ENCODE measurements at regions not wholly inside any gene's neighbourhood (a gene's known extent, or its start where the extent isn't known, plus 50 kb on each side); places are given as distances from the start of the nearest gene placed in this dataset.
"Not testable (repeated sequence)": the region's sequence is repeated elsewhere in the genome, so short reads cannot be mapped to it uniquely, and the experiment has no call there.

GRCh38 chr15:22684786-22685185 lies 101.7 kb upstream of the NIPA1 start:
- not testable (repeated sequence) for DNase-seq

DNA sequence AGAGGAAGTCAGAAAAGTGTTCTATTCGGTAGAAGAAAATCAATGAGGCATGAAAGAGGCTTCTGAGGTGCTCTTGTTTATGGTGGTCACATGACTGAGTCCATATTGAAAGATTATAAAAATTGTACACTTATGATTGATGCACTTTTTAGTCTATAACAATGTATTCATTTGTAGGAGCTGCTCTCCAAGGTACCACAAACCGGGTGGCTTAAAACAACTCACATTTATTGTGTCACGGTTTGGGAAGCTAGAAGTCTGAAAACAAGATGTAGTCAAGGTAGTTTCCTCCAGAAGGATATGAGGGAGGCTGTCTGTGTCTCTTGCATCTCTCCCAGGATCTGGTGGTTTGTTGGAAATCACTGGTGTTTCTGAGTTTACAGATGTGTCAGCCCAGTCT lies 86.6 kb upstream of the NIPA1 start:
- not testable (repeated sequence) for DNase-seq

GRCh38 chr15:22710831-22711341 lies 75.6 kb upstream of the NIPA1 start:
- DNase-seq: not testable (repeated sequence)

- not testable (repeated sequence) for DNase-seq
Measured at GRCh38 chr15:22713933-22714332, 72.5 kb upstream of the NIPA1 start.

DNA sequence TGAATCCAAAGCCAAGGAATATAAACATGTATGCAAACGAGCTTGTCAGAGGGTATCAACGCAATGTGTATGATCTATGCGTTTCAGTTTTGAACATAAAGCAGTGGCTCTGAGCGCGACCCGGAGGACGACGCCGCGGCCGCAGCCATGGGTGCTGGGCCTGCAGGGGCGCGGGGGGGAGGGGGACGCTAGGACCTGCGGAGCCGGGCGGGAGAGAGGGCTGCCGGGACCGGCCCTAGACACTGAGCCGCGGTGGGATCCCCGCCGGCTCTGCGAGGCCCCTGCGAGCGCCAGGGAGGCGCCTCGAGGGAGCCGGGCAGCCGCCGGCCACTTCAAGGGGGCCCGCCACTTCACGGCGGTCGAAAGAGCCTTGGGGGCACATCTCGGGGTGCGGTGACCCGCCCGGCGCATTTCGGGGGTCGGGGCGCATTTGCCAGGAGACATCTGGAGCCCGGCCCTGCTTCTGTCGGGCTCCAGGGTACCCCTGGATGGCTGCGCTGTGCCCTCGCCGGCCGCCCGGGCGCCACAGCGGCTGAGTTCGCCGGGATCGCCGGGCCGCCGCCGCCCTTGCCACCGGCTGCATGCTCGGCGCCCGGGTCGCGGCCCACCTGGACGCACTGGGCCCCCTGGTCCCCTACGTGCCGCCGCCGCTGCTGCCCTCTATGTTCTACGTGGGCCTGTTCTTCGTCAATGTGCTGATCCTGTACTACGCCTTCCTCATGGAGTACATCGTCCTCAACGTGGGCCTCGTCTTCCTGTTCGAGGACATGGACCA lies 71.9 kb upstream of the NIPA1 start:
- not testable (repeated sequence) for DNase-seq

- not testable (repeated sequence) for DNase-seq
Measured at GRCh38 chr15:22715133-22715845, 71.2 kb upstream of the NIPA1 start.

GRCh38 chr15:22719980-22720379 lies 66.5 kb upstream of the NIPA1 start:
- DNase-seq: not testable (repeated sequence)

- DNase-seq: not testable (repeated sequence)
Measured at GRCh38 chr15:22726104-22726503, 60.3 kb upstream of the NIPA1 start.

- DNase-seq: not testable (repeated sequence)
Measured at GRCh38 chr15:22735067-22735466, 51.4 kb upstream of the NIPA1 start.

DNA sequence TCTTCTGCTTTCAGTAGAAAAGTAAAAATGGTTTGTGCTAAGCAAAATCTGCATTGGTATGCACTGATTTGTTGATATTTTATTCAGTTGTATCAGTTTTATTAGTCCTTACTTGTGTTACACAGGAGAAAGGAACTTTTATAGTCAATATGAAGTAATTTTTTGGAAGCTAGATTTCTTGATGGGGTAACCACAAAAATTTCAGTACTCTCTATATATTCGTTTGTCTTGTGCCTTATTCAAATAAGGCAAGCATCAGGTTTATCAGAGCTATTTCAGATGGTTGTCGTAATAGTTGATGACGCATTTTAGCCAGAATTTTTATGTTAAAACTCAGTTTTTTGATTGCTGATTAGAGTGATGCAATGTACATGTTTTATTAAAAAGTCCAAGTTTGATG lies 50.7 kb upstream of the NIPA1 start:
- DNase-seq: no peak

DNA sequence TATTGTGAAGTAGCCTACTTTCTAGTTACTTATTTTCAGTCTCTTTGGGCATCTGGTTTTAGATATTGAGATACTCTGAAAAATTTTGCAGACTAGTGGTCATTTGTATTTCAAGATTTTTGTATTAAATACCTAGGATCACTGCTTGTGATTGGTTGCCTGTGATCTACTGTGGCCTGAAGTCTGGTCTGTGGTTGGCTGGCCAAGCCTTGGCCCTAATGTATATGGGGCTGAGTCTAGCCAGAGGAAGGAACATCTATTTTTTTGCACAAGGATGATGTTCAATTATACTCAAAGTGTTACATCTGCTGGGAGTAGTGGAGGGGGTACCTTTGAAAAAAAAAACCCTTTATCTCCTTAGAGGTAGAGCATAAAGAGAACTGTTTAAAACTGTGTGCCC lies 50.2 kb upstream of the NIPA1 start:
- not testable (repeated sequence) for DNase-seq

All from SW 1271 (cell line).